HG03439 (cell line): ENCODE measurements at regions not wholly inside any gene's neighbourhood (a gene's known extent, or its start where the extent isn't known, plus 50 kb on each side); places are given as distances from the start of the nearest gene placed in this dataset.

Experiments used
- ATAC-seq: cut with Tn5 transposase; IDR thresholded peaks from one replicate; pipeline ENCODE4 v1.9.1; 2021; ENCODE audit warnings: mild to moderate bottlenecking, moderate library complexity; ENCODE audit not compliant: unreplicated experiment

- ATAC-seq = no peak
Measured at GRCh38 chr4:187174749-187175148, 451.1 kb upstream of the FAT1 start.

DNA sequence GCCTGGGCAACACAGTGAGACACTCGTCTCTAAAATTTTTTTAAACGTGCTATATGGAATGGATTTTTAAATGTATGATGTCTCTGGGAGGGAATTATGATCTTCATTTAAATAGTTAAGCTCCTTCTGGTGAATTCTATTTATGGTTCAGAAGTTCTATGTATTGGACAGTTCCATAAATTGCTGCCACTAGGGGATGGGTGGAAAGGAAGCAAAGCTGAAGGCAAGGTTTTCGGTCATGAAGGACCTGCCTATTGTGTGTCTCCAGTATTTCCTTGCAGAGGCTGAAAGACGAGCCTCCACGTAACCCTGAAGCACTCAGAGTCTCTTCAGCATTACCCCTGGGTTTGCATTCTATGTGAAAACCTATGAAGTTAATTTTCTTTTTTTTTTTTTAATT, 451.5 kb upstream of the FAT1 start:
- ATAC-seq = no peak

DNA sequence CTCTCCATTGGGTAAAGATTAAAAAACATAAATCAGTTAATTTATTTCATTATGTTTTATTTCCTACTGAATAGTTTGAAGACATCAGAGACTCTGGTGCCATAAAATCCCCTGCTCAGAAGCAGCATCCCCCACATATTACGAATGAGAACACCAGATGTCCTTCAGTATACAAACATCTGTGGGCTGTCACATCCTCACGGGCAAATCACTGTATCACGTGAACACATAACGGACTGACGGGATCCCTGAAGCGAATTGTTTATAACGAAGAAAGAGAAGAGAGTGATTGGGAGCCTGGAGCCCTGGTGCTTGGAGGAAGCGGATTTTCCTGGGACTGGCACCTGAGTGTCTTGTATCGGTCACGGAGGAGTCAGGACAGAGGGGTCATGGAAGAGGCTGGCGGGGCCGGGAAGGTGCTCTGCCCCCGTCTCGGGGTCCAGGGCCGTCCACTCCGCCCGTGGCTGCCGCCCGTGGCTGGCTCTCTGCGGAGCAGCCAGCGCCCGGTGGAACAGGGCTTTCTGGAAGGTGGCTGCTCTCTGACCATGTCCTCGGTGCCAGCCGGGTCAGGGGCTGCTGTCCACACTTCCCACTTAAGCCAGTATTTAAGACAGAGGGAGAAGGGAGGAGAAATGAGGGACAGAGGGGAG, 452.7 kb upstream of the FAT1 start:
- ATAC-seq = no peak

- ATAC-seq = no peak
Measured at GRCh38 chr4:187178084-187178483, 454.4 kb upstream of the FAT1 start.

DNA sequence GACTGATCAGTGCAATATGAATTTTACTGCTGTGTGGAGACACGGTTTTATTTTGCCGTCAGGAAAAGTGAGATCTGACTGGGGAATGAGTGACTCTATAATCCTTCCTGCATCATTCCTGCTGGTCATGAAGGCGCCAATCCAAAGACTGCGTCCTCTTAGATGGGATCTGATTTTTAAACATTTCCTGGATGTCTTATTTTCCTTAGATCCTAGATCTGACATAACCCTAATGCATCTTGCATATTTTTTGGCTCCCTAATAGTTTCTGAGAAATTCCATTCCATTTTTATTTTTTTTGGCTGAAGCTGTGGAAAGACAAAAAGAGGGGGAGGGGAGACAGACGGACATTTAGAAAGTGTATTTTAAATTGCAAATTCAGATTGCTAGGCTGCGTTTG, 454.9 kb upstream of the FAT1 start:
- ATAC-seq = no peak

GRCh38 chr4:187179086-187180058, 455.7 kb upstream of the FAT1 start:
- no peak for ATAC-seq

DNA sequence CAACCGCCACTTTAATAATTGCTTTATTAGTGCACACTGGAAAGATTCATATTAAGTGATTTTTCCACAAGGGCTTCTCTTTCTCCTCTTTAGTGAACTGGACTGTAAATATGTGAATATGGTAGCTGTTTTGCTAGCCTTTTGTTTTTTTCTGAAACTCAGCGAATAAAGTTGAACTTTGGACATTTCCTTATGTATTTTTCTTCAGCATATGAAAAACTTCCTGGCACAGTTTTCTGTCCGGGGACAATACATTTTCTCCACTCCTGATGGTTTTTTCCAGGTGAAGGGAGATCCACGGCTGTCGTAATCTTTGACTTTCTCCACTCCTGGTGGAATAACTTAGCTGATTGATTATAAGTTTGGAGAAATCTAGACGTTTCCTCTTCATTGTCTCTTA, 457.4 kb upstream of the FAT1 start:
- no peak for ATAC-seq

DNA sequence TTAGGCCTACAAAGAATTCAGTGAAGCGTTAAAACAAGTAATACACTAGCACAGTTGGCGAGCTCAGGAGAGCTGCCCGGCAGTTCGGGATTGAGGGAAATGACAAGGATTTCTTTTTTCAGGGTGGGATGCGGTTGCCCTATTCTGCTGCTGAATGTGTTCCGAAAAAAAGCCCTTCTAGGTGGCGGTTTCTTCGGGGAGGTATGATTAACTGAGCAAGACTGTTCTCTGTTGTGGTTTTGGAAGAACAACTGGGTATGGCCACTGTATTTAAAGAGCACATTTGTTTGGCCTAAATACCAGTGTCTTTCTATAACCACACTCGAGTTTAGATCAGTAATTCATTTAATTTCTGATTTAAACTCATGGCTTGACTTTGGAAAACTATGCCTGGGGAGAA, 459.7 kb upstream of the FAT1 start:
- no peak for ATAC-seq

DNA sequence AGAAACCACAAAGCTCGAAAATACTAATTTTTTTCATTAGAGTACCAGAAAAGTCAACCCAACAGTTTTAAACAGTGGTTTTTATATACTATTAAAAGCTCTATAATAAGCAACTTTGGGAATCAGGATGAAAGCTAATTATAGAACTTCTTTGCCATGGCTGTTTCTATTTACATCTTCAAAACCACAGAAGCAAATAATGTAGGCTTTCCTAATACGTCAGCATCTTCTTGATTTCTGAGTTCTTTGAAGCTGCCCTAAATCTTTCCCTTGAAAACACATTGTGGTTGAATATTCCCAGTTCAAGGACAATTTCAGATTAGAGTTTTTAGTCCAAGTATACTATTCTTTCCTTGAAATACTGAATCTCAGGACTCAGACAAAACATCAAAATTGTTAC, 460.2 kb upstream of the FAT1 start:
- ATAC-seq = no peak

- ATAC-seq = no peak
Measured at GRCh38 chr4:187184508-187184907, 460.9 kb upstream of the FAT1 start.

- ATAC-seq = no peak
Measured at GRCh38 chr4:187188118-187188517, 464.5 kb upstream of the FAT1 start.

DNA sequence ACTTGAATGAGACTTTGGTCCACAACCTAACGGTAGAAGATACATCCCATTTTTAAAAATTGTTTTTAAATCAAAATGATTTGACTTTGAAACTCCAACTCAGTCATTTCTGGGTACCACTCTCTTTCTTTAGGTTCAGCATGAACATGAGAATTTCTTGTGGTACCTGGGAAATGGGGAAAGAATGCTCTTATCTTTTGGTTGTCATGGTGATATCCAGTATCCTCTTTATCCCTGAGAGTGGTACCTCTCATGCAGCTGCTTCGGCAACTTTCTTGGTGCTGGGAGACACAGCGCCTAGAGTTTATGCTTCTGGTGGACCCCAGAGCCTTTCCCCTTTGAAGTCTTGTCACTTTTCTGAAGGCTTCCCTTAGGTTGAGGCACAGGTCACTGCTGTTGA, 465.1 kb upstream of the FAT1 start:
- no peak for ATAC-seq

GRCh38 chr4:187190390-187190789, 466.7 kb upstream of the FAT1 start:
- no peak for ATAC-seq

- no peak for ATAC-seq
Measured at GRCh38 chr4:187191676-187192075, 468.0 kb upstream of the FAT1 start.

- ATAC-seq = no peak
Measured at GRCh38 chr4:187192266-187192665, 468.6 kb upstream of the FAT1 start.

DNA sequence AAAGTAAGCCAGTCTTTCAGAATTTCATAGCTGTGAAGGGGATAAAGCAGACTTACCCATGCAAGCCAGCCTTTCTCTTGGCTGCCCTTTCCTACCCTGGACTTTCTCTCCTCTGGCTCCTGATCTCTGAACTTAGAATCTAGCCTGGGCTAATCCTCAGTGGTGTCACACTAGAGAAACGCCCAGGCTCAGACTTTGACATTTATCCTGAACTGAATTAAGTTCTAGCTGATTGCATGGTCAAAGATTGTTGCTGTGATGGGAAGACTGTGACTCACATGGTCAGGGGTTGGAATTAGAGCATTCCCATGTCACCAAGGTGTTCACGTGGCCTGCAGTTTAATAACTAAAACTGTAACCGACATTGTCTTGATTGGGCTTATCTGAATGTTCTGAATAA, 469.5 kb upstream of the FAT1 start:
- ATAC-seq = no peak

- ATAC-seq = no peak
Measured at GRCh38 chr4:187204389-187204918, 480.8 kb upstream of the FAT1 start.

- ATAC-seq = no peak
Measured at GRCh38 chr4:187207931-187208330, 484.3 kb upstream of the FAT1 start.

DNA sequence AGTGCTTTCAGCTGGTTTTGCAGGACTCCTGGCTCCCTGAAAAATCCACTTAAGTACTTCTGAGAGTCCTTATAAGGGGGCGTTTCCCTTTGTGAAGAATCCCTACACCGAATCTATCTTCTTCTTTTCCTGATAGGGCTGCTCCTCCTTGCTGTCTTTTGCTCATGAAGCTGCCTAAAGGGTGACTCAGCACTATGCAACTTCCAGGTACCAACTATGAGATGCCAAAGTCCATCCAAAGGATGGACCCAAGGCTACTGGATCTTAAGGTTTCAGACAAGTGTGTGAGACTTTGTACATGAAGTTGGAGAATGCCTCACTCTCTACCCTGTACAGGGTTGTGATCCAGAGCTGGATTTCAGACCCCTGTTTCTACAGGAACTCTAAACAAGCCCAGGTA, 485.0 kb upstream of the FAT1 start:
- no peak for ATAC-seq

GRCh38 chr4:187209921-187210613, 486.4 kb upstream of the FAT1 start:
- ATAC-seq = no peak

GRCh38 chr4:187212446-187213080, 488.9 kb upstream of the FAT1 start:
- ATAC-seq = no peak
